Vagina (tissue), 2 donors: ENCODE measurements at regions not wholly inside any gene's neighbourhood (a gene's known extent, or its start where the extent isn't known, plus 50 kb on each side); places are given as distances from the start of the nearest gene placed in this dataset.

ENCODE experiments used
- DNase-seq, 2 donors: peaks; one replicate each; pipeline ENCODE4 v3.0.0-alpha.2; 2017; ENCODE audit errors: extremely low spot score in 2 of 2
- H3K27ac ChIP-seq: fragments of 200-600 bp; sonication (generic); one replicate; pipeline ENCODE4 v1.5.1; 2019
- H3K27me3 ChIP-seq: fragments of 200-600 bp; sonication (generic); one replicate; pipeline ENCODE4 v1.5.1; 2019
- H3K36me3 ChIP-seq, 2 donors: fragments of 200-600 bp; sonication (generic); one replicate each; pipeline ENCODE4 v1.5.1; 2017 to 2019
- H3K4me1 ChIP-seq: fragments of 200-600 bp; sonication (generic); one replicate; pipeline ENCODE4 v1.5.1; 2019
- H3K4me3 ChIP-seq, 2 donors: fragments of 200-600 bp; sonication (generic); 1 replicate in 1 of 2; 2 replicates in 1 of 2; pipeline ENCODE4 v1.5.1; 2016 to 2019
- H3K9me3 ChIP-seq: fragments of 200-600 bp; sonication (generic); one replicate; pipeline ENCODE4 v1.5.1; 2019
- POLR2A ChIP-seq, 2 donors: fragments of 450-650 bp; IDR thresholded peaks; one replicate each; pipeline ENCODE4 v1.6.1; 2017; ENCODE audit warnings: antibody characterized with exemption in 2 of 2, mild to moderate bottlenecking in 2 of 2, moderate library complexity in 2 of 2
- POLR2AphosphoS5 ChIP-seq, 2 donors: sonication (generic); formaldehyde crosslinking; IDR thresholded peaks; one replicate each; pipeline ENCODE4 v1.9.0; 2017; ENCODE audit warnings: antibody characterized with exemption in 2 of 2, mild to moderate bottlenecking in 2 of 2, low read depth in 1 of 2; ENCODE audit not compliant: insufficient read depth in 1 of 2
- intact Hi-C: fragments of 100-400 bp; cut with DNase I; formaldehyde crosslinking; loops from one replicate; pipeline ENCODE4 v1.15.1; 2023
- TF ChIP-seq, protein P1 (sequence below), 3 experiments: fragments of 450-650 bp in 2 of 3; fragments of 200-600 bp in 1 of 3; sonication (generic) in 1 of 3; IDR thresholded peaks; one replicate each; pipeline ENCODE4 v1.5.1; 2017 to 2019; ENCODE audit warnings: antibody characterized with exemption in 3 of 3, mild to moderate bottlenecking in 2 of 3, moderate library complexity in 2 of 3

DNA sequence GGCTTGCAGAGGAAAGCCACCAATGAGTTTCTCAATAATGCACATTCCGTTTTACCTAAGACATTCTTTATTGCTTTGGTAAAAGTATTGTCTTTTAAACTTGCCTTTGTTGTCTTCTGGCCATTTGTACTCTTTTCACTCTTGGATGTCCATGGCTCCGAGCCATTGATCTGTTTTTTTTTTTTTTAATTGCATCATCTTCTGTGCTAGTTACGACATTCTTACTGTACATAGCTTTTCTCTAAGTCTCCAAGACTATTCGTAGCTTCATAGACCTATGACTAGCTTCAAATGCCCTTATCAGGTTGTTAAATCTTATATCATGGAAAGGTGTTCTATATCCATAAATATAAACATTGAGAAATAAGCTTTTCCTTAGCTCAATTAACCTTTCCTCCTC lies 1522.6 kb downstream of the FAM181B start:
- TF ChIP-seq, protein P1, sequence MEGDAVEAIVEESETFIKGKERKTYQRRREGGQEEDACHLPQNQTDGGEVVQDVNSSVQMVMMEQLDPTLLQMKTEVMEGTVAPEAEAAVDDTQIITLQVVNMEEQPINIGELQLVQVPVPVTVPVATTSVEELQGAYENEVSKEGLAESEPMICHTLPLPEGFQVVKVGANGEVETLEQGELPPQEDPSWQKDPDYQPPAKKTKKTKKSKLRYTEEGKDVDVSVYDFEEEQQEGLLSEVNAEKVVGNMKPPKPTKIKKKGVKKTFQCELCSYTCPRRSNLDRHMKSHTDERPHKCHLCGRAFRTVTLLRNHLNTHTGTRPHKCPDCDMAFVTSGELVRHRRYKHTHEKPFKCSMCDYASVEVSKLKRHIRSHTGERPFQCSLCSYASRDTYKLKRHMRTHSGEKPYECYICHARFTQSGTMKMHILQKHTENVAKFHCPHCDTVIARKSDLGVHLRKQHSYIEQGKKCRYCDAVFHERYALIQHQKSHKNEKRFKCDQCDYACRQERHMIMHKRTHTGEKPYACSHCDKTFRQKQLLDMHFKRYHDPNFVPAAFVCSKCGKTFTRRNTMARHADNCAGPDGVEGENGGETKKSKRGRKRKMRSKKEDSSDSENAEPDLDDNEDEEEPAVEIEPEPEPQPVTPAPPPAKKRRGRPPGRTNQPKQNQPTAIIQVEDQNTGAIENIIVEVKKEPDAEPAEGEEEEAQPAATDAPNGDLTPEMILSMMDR (IDR thresholded peaks at IDR 0.05): no peak
- no peak for TF ChIP-seq POLR2AphosphoS5 (IDR thresholded peaks at IDR 0.05; ENCODE audit: insufficient read depth in 1 of 2, low read depth in 1 of 2)
- no peak for TF ChIP-seq POLR2A (IDR thresholded peaks at IDR 0.05)

DNA sequence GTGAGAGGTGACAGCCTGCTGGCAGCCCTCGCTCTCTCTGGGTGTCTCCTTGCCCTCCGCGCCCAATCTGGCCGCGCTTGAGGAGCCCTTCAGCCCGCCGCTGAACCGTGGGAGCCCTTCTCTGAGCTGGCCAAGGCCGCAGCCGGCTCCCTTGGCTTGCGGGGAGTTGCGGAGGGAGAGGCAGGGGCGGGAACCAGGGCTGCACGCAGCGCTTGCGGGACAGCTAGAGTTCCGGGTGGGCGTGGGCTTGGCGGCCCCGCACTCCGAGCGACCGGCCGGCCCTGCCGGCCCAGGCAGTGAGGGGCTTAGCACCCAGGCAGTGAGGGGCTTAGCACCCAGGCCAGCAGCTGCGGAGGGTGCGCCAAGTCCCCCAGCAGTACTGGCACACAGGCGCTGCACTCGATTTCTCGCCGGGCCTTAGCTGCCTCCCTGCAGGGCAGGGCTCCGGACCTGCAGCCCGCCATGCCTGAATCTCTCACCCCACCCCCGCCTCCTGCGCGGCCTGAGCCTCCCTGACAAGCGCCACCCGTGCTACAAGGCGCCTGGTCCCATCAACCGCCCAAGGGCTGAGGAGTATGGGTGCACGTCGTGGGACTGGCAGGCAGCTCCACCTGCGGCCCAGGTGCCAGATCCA lies 1526.1 kb downstream of the FAM181B start:
- DNase-seq: no peak
- H3K36me3 ChIP-seq: no peaks in the 10 kb centered on the region
- TF ChIP-seq POLR2AphosphoS5 (IDR thresholded peaks at IDR 0.05; ENCODE audit: insufficient read depth in 1 of 2, low read depth in 1 of 2): no peak
- no peak for TF ChIP-seq POLR2A (IDR thresholded peaks at IDR 0.05)
- TF ChIP-seq, protein P1 (IDR thresholded peaks at IDR 0.05): no peak
- H3K27ac ChIP-seq: no peak overlapping the region
- H3K4me3 ChIP-seq: no peak overlapping the region
- no peaks in the 10 kb centered on the region for H3K27me3 ChIP-seq
- H3K4me1 ChIP-seq: no peaks in the 10 kb centered on the region
- intact Hi-C loops: no loop called here
- H3K9me3 ChIP-seq: no peaks in the 10 kb centered on the region

More for the DNA sequence above, 1522.6 kb downstream of the FAM181B start:
- intact Hi-C loops: no loop called here
- H3K9me3 ChIP-seq: no peaks in the 10 kb centered on the region
- no peak overlapping the region for H3K4me3 ChIP-seq
- H3K27me3 ChIP-seq: no peaks in the 10 kb centered on the region
- no peaks in the 10 kb centered on the region for H3K36me3 ChIP-seq
- H3K4me1 ChIP-seq: no peaks in the 10 kb centered on the region
- DNase-seq: no peak
- H3K27ac ChIP-seq: no peak overlapping the region

DNA sequence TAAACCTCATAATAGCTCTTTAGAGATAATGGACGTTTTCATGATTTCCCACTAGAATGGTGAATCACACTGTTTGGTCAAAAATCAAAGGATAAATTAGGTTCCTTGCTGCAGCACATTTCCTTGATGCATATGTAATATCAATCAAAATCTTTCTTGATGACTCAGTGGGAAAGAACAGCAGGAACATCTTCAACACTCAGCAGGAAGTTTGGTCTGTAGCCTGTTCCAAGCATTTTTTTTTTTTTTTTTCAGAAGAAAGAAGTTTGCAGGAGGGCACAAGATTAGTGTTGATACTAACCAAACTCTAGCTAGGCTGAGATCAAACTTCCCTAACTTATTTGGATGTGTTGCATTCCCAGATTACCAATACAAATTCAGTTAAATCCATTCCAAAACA lies 1529.8 kb downstream of the FAM181B start:
- no peaks in the 10 kb centered on the region for H3K36me3 ChIP-seq
- intact Hi-C loops: no loop called here
- no peaks in the 10 kb centered on the region for H3K4me1 ChIP-seq
- no peak for DNase-seq
- no peak overlapping the region for H3K4me3 ChIP-seq
- TF ChIP-seq POLR2A (IDR thresholded peaks at IDR 0.05): no peak
- TF ChIP-seq POLR2AphosphoS5 (IDR thresholded peaks at IDR 0.05; ENCODE audit: insufficient read depth in 1 of 2, low read depth in 1 of 2): no peak
- TF ChIP-seq, protein P1 (IDR thresholded peaks at IDR 0.05): no peak
- H3K27ac ChIP-seq: no peak overlapping the region
- no peaks in the 10 kb centered on the region for H3K9me3 ChIP-seq
- H3K27me3 ChIP-seq: no peaks in the 10 kb centered on the region

DNA sequence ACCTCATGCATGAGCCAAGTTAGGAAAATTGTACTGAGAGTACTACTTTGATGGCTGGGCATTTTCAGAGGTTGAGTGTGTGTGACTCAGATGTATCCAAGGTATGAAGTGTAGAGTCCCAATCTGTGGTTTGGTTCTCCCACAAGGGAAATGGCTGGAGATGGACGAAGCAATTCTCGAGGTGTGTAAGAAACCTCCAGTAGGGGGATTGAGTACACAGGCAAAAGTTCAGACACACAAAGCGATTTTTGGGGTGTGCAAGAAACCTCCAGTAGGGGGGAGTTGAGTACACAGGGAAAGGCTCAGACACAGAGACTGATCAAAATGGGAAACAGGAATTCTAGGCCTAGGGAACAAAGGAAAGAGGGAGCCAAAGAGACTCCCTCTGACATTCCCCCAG lies 1536.3 kb downstream of the FAM181B start:
- DNase-seq: no peak
- no peak overlapping the region for H3K27ac ChIP-seq
- H3K4me1 ChIP-seq: no peaks in the 10 kb centered on the region
- no peaks in the 10 kb centered on the region for H3K9me3 ChIP-seq
- intact Hi-C loops: no loop called here
- no peaks in the 10 kb centered on the region for H3K27me3 ChIP-seq
- TF ChIP-seq POLR2A (IDR thresholded peaks at IDR 0.05): no peak
- H3K36me3 ChIP-seq: no peaks in the 10 kb centered on the region
- no peak overlapping the region for H3K4me3 ChIP-seq

DNA sequence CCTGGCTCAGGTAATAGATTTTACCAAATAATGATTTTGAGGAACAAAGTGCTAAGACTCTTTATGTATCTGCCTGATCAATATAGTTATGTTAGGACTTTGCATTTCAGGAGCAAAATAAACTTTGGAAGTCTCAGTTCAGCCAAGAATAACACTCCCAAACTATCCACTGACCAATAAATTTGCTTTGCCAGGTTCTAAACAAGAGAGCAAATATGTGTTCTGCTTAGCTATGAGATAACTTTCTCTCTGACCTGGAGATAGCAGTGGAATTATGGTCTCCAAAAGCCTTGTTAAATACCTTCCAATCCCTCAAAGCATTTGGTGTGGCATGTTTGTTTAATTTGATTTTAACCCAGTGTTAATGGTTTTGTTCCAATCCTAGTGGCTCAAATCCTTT lies 1541.1 kb downstream of the FAM181B start:
- Histone ChIP-seq H3K36me3 (no peaks in the 10 kb centered on the region), H3K27me3 (no peaks in the 10 kb centered on the region), H3K27ac (no peak overlapping the region), H3K4me3 (no peak overlapping the region), H3K9me3 (no peaks in the 10 kb centered on the region), H3K4me1 (no peaks in the 10 kb centered on the region)
- DNase-seq: no peak
- intact Hi-C loops: no loop called here
- no peak for TF ChIP-seq POLR2AphosphoS5 (IDR thresholded peaks at IDR 0.05; ENCODE audit: insufficient read depth in 1 of 2, low read depth in 1 of 2)
- TF ChIP-seq, protein P1 (IDR thresholded peaks at IDR 0.05): no peak
- TF ChIP-seq POLR2A (IDR thresholded peaks at IDR 0.05): no peak
